ENCODE measurements at regions not wholly inside any gene's neighbourhood (a gene's known extent, or its start where the extent isn't known, plus 50 kb on each side); places are given as distances from the start of the nearest gene placed in this dataset.

DNA sequence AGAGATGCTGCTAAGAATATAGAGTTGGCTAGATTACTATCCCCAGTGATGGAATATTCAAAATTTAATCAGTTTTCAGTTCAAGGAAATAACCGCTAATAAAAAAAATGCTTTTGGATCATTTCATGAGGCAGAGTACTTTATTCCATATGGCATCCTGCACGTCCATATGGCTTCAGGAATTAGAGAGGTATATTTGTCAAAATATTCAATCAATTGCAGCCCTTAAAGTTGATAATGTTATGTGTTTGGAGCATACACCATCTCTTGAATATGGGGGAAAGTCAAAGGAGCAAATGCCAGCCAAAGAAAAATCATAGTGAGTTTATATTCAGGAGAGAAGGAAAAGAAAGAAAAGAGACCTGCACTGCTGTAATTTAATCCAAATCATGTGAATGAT is 266.4 kb downstream of the TMEM182 start:
- POLR2A ChIA-PET, result no interaction called here
- ATAC-seq (no peak), DNase-seq (ENCODE audit: low spot score) (no peak)
- CTCF ChIA-PET, result interaction anchor here (0.8 kb wide), 1 partner anchor 52 kb away, joined by 3 read pairs; no protein-coding TSS in a partner anchor
- Mint-ChIP-seq H3K4me3 (no peak overlapping the region), H3K27ac (no peak overlapping the region), H3K27me3 (ENCODE audit: low read depth) (no peaks in the 10 kb centered on the region; the same call in 1 of the 2 replicates), H3K36me3 (no peaks in the 10 kb centered on the region), H3K9me3 (no peaks in the 10 kb centered on the region), H3K4me1 (no peaks in the 10 kb centered on the region)
- TF ChIP-seq NR3C1 (CRISPR knock-in tag; conservative IDR thresholded peaks at IDR 0.05; ENCODE audit: low read depth) (no peak), ZNF263 (CRISPR knock-in tag; IDR thresholded peaks at IDR 0.05; ENCODE audit: low read depth) (no peak), FOXK1 (CRISPR knock-in tag; IDR thresholded peaks at IDR 0.05) (no peak), RELA (CRISPR knock-in tag; IDR thresholded peaks at IDR 0.05; ENCODE audit: borderline replicate concordance) (no peak)
- TF ChIP-seq, protein P1, sequence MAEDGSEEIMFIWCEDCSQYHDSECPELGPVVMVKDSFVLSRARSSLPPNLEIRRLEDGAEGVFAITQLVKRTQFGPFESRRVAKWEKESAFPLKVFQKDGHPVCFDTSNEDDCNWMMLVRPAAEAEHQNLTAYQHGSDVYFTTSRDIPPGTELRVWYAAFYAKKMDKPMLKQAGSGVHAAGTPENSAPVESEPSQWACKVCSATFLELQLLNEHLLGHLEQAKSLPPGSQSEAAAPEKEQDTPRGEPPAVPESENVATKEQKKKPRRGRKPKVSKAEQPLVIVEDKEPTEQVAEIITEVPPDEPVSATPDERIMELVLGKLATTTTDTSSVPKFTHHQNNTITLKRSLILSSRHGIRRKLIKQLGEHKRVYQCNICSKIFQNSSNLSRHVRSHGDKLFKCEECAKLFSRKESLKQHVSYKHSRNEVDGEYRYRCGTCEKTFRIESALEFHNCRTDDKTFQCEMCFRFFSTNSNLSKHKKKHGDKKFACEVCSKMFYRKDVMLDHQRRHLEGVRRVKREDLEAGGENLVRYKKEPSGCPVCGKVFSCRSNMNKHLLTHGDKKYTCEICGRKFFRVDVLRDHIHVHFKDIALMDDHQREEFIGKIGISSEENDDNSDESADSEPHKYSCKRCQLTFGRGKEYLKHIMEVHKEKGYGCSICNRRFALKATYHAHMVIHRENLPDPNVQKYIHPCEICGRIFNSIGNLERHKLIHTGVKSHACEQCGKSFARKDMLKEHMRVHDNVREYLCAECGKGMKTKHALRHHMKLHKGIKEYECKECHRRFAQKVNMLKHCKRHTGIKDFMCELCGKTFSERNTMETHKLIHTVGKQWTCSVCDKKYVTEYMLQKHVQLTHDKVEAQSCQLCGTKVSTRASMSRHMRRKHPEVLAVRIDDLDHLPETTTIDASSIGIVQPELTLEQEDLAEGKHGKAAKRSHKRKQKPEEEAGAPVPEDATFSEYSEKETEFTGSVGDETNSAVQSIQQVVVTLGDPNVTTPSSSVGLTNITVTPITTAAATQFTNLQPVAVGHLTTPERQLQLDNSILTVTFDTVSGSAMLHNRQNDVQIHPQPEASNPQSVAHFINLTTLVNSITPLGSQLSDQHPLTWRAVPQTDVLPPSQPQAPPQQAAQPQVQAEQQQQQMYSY (CRISPR knock-in tag; IDR thresholded peaks at IDR 0.05), result no peak

Data from WTC11 (cell line).